Astrocyte (in vitro differentiated cells and primary cell): ENCODE measurements at regions not wholly inside any gene's neighbourhood (a gene's known extent, or its start where the extent isn't known, plus 50 kb on each side); places are given as distances from the start of the nearest gene placed in this dataset.

ENCODE experiments used
- CTCF ChIP-seq: IDR thresholded peaks from 2 replicates; pipeline ENCODE4 v1.5.1; 2011; ENCODE audit warnings: low read depth, mild to moderate bottlenecking, inconsistent platforms, low read length, moderate library complexity; ENCODE audit not compliant: insufficient read depth
- EZH2 ChIP-seq: IDR thresholded peaks from 2 replicates; pipeline ENCODE4 v1.6.1; 2012; ENCODE audit warnings: mild to moderate bottlenecking, low read length, inconsistent platforms; ENCODE audit not compliant: insufficient read depth

GRCh38 chr5:130260481-130260880 is 356.2 kb downstream of the CHSY3 start:
- TF ChIP-seq CTCF, result no peak
- no peak for TF ChIP-seq EZH2
